Astrocyte (in vitro differentiated cells and primary cell): ENCODE measurements at regions not wholly inside any gene's neighbourhood (a gene's known extent, or its start where the extent isn't known, plus 50 kb on each side); places are given as distances from the start of the nearest gene placed in this dataset.

Experiments used
- DNase-seq: peaks from one replicate; pipeline ENCODE4 v3.0.0-alpha.2; 2010; ENCODE audit warnings: low read depth
- FAIRE-seq: peaks from 2 replicates; lab custom pipeline; 2011; peaks lifted over from hg19 to GRCh38; lab: Jason Lieb, UNC
- H2AFZ ChIP-seq: 2 replicates; pipeline ENCODE4 v1.6.0; 2012; ENCODE audit warnings: low read depth, low read length, inconsistent platforms
- H3K27ac ChIP-seq: 2 replicates; pipeline ENCODE4 v1.5.1; 2011; ENCODE audit warnings: low read depth, low read length, inconsistent platforms
- H3K27me3 ChIP-seq: 2 replicates; pipeline ENCODE4 v1.6.0; 2011; ENCODE audit warnings: low read length, inconsistent platforms; ENCODE audit not compliant: insufficient read depth
- H3K36me3 ChIP-seq: 2 replicates; pipeline ENCODE4 v1.5.1; 2011; ENCODE audit warnings: low read length, inconsistent platforms; ENCODE audit not compliant: insufficient read depth
- H3K4me1 ChIP-seq: 2 replicates; pipeline ENCODE4 v1.5.1; 2011; ENCODE audit warnings: low read length, inconsistent platforms; ENCODE audit not compliant: insufficient read depth
- H3K4me2 ChIP-seq: 2 replicates; pipeline ENCODE4 v1.6.0; 2012; ENCODE audit warnings: low read length, inconsistent platforms
- H3K4me3 ChIP-seq: 2 replicates; pipeline ENCODE4 v1.5.1; 2011; ENCODE audit warnings: low read depth, mild to moderate bottlenecking, low read length, inconsistent platforms; ENCODE audit not compliant: insufficient read depth
- H3K79me2 ChIP-seq: 2 replicates; pipeline ENCODE4 v1.6.0; 2012; ENCODE audit warnings: mild to moderate bottlenecking, low read length, inconsistent platforms; ENCODE audit not compliant: insufficient read depth
- H3K9ac ChIP-seq: 2 replicates; pipeline ENCODE4 v1.6.0; 2012; ENCODE audit warnings: mild to moderate bottlenecking, low read length, inconsistent platforms
- H3K9me3 ChIP-seq: 2 replicates; pipeline ENCODE4 v1.5.1; 2012; ENCODE audit warnings: low read depth, mild to moderate bottlenecking, low read length, inconsistent platforms; ENCODE audit not compliant: insufficient read depth
- H4K20me1 ChIP-seq: 2 replicates; pipeline ENCODE4 v1.6.0; 2012; ENCODE audit warnings: low read length, inconsistent platforms; ENCODE audit not compliant: insufficient read depth
- H3K27ac Mint-ChIP-seq: one replicate; pipeline ENCODE4 v1.8.0; 2021; ENCODE audit warnings: mild to moderate bottlenecking, mixed read lengths; ENCODE audit not compliant: unreplicated experiment
- H3K27me3 Mint-ChIP-seq: one replicate; pipeline ENCODE4 v1.8.0; 2021; ENCODE audit warnings: low read depth, mixed read lengths; ENCODE audit not compliant: unreplicated experiment
- H3K36me3 Mint-ChIP-seq: one replicate; pipeline ENCODE4 v1.8.0; 2021; ENCODE audit warnings: low read depth, mixed read lengths; ENCODE audit not compliant: unreplicated experiment
- H3K4me1 Mint-ChIP-seq: one replicate; pipeline ENCODE4 v1.8.0; 2021; ENCODE audit warnings: low read depth, mixed read lengths; ENCODE audit not compliant: unreplicated experiment
- H3K4me3 Mint-ChIP-seq: one replicate; pipeline ENCODE4 v1.8.0; 2021; ENCODE audit warnings: mild to moderate bottlenecking, moderate library complexity, mixed read lengths; ENCODE audit not compliant: unreplicated experiment
- H3K9me3 Mint-ChIP-seq: one replicate; pipeline ENCODE4 v1.8.0; 2021; ENCODE audit warnings: mild to moderate bottlenecking, mixed read lengths; ENCODE audit not compliant: unreplicated experiment
- EZH2 ChIP-seq: IDR thresholded peaks from 2 replicates; pipeline ENCODE4 v1.6.1; 2012; ENCODE audit warnings: mild to moderate bottlenecking, low read length, inconsistent platforms; ENCODE audit not compliant: insufficient read depth
- TF ChIP-seq, protein P1 (sequence below): IDR thresholded peaks from 2 replicates; pipeline ENCODE4 v1.5.1; 2011; ENCODE audit warnings: low read depth, mild to moderate bottlenecking, inconsistent platforms, low read length, moderate library complexity; ENCODE audit not compliant: insufficient read depth

DNA sequence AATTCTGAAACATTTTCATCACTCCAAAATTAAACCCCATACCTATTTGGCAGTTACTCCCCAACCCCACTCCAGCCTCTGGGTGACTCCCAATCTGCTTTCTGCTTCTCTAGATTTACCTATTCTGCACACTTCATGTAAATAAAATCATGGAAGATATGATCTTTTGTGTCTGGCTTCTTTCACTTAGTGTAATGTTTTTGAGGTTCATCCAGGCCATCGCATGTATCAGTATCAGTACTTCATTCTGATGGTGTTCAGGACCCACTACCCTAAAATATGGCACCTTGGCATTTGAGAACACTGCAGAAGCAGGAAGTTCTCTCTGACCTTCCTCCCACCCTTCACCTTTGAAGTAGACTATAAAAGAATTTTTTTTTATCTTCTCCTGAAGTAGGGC is 78.7 kb upstream of the SLC25A26 start:
- Histone ChIP-seq H2AFZ (no peak overlapping the region), H3K4me1 (peaks cover 14% of the 10 kb centered on the region), H3K9ac (no peak overlapping the region), H3K9me3 (no peaks in the 10 kb centered on the region), H3K4me2 (no peak overlapping the region), H3K27me3 (no peaks in the 10 kb centered on the region), H3K4me3 (no peak overlapping the region), H3K27ac (no peak overlapping the region), H3K36me3 (no peaks in the 10 kb centered on the region), H4K20me1 (no peaks in the 10 kb centered on the region), H3K79me2 (no peaks in the 10 kb centered on the region)
- TF ChIP-seq, protein P1, sequence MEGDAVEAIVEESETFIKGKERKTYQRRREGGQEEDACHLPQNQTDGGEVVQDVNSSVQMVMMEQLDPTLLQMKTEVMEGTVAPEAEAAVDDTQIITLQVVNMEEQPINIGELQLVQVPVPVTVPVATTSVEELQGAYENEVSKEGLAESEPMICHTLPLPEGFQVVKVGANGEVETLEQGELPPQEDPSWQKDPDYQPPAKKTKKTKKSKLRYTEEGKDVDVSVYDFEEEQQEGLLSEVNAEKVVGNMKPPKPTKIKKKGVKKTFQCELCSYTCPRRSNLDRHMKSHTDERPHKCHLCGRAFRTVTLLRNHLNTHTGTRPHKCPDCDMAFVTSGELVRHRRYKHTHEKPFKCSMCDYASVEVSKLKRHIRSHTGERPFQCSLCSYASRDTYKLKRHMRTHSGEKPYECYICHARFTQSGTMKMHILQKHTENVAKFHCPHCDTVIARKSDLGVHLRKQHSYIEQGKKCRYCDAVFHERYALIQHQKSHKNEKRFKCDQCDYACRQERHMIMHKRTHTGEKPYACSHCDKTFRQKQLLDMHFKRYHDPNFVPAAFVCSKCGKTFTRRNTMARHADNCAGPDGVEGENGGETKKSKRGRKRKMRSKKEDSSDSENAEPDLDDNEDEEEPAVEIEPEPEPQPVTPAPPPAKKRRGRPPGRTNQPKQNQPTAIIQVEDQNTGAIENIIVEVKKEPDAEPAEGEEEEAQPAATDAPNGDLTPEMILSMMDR: no peak
- no peak for TF ChIP-seq EZH2
- H3K4me3 Mint-ChIP-seq: no peak overlapping the region
- peaks cover 14% of the 10 kb centered on the region for H3K4me1 Mint-ChIP-seq
- no peak for DNase-seq
- FAIRE-seq: no peak
- peaks cover 1% of the 10 kb centered on the region for H3K9me3 Mint-ChIP-seq
- H3K27me3 Mint-ChIP-seq: no peaks in the 10 kb centered on the region
- H3K36me3 Mint-ChIP-seq: no peaks in the 10 kb centered on the region
- no peak overlapping the region for H3K27ac Mint-ChIP-seq

DNA sequence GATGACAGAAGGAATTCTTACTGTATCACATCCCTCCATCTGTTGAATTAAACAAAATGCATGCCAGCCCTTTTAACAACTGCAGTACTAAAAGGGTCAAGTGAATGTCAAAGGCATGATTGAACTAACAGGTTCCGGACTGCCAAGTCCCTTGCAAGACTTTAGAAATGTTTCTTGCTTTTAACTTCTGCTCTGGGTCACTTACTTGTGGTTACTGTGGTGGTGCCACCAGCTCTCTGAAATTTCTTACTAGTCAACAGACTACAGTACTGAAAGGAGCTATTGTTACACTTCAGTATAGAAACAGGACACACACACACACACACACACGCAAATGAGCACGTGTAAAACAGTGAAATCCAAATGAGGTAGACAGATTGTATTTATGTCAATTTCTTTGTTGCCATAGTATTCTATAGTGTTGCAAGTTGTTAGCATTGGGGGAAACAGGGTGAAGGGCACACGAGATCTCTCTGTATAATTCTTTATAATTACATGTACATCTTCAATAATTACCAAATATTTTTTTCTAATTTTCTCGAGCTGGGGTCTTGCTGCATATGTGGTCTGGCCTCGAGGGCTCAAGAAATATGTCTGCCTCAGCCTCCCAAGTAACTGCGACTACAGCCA is 79.9 kb upstream of the SLC25A26 start:
- no peak overlapping the region for H3K9ac ChIP-seq
- no peaks in the 10 kb centered on the region for H4K20me1 ChIP-seq
- TF ChIP-seq, protein P1: no peak
- no peak for TF ChIP-seq EZH2
- H3K4me3 ChIP-seq: no peak overlapping the region
- no peak overlapping the region for H3K4me2 ChIP-seq
- no peaks in the 10 kb centered on the region for H3K36me3 Mint-ChIP-seq
- no peak overlapping the region for H3K4me3 Mint-ChIP-seq
- H3K27me3 ChIP-seq: no peaks in the 10 kb centered on the region
- H3K27me3 Mint-ChIP-seq: no peaks in the 10 kb centered on the region
- H3K9me3 Mint-ChIP-seq: no peaks in the 10 kb centered on the region
- H3K4me1 ChIP-seq: peaks cover 14% of the 10 kb centered on the region
- FAIRE-seq: no peak
- no peaks in the 10 kb centered on the region for H3K9me3 ChIP-seq
- peak overlapping the region; percentile 19 for H3K27ac Mint-ChIP-seq
- no peaks in the 10 kb centered on the region for H3K79me2 ChIP-seq
- H3K27ac ChIP-seq: no peak overlapping the region
- DNase-seq: peak; percentile 52
- no peak overlapping the region for H2AFZ ChIP-seq
- H3K4me1 Mint-ChIP-seq: peaks cover 14% of the 10 kb centered on the region
- H3K36me3 ChIP-seq: no peaks in the 10 kb centered on the region

DNA sequence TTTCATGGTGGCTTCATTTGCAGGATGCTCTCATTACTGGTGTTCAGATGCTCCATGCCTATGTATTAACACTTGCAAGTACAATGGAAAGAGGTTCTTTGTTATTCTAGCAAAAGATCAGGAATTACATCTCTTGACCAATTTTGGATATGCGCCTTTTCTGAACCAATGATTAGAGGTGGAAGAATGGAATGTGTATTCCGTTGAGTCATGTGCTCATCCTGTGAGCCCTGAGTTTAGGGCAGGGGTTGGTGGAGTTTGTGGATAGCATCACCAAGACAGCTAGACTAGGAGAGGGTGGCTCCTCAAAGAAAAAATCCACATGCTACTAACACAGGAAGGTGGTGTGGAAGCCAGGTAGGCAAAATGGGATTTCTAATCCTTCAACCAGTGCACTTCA is 80.7 kb upstream of the SLC25A26 start:
- H3K4me2 ChIP-seq: no peak overlapping the region
- H3K27ac Mint-ChIP-seq: no peak overlapping the region
- H3K4me1 Mint-ChIP-seq: peaks cover 12% of the 10 kb centered on the region
- no peak overlapping the region for H3K4me3 ChIP-seq
- H3K9me3 ChIP-seq: no peaks in the 10 kb centered on the region
- H3K9me3 Mint-ChIP-seq: no peaks in the 10 kb centered on the region
- no peaks in the 10 kb centered on the region for H4K20me1 ChIP-seq
- no peak overlapping the region for H3K4me3 Mint-ChIP-seq
- H3K9ac ChIP-seq: no peak overlapping the region
- H2AFZ ChIP-seq: no peak overlapping the region
- no peaks in the 10 kb centered on the region for H3K36me3 Mint-ChIP-seq
- peaks cover 13% of the 10 kb centered on the region for H3K4me1 ChIP-seq
- peak; percentile 85 for FAIRE-seq
- no peak overlapping the region for H3K27ac ChIP-seq
- H3K27me3 ChIP-seq: no peaks in the 10 kb centered on the region
- TF ChIP-seq, protein P1: no peak
- no peak for TF ChIP-seq EZH2
- no peak for DNase-seq
- H3K27me3 Mint-ChIP-seq: no peaks in the 10 kb centered on the region
- H3K36me3 ChIP-seq: no peaks in the 10 kb centered on the region
- H3K79me2 ChIP-seq: no peaks in the 10 kb centered on the region
